ENCODE measurements at regions not wholly inside any gene's neighbourhood (a gene's known extent, or its start where the extent isn't known, plus 50 kb on each side); places are given as distances from the start of the nearest gene placed in this dataset.

- CTCF ChIA-PET: no interaction called here
- TF ChIP-seq EZH2 (IDR thresholded peaks at IDR 0.05; ENCODE audit: borderline replicate concordance, low read depth, low read length, poor library complexity, severe bottlenecking): no peak
- TF ChIP-seq, protein P1, sequence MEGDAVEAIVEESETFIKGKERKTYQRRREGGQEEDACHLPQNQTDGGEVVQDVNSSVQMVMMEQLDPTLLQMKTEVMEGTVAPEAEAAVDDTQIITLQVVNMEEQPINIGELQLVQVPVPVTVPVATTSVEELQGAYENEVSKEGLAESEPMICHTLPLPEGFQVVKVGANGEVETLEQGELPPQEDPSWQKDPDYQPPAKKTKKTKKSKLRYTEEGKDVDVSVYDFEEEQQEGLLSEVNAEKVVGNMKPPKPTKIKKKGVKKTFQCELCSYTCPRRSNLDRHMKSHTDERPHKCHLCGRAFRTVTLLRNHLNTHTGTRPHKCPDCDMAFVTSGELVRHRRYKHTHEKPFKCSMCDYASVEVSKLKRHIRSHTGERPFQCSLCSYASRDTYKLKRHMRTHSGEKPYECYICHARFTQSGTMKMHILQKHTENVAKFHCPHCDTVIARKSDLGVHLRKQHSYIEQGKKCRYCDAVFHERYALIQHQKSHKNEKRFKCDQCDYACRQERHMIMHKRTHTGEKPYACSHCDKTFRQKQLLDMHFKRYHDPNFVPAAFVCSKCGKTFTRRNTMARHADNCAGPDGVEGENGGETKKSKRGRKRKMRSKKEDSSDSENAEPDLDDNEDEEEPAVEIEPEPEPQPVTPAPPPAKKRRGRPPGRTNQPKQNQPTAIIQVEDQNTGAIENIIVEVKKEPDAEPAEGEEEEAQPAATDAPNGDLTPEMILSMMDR (conservative IDR thresholded peaks at IDR 0.05; ENCODE audit: low read depth, low read length): no peak
- intact Hi-C loops (cut with micrococcal nuclease; ENCODE audit: unreplicated experiment): no loop called here
Observed at GRCh38 chr15:46934851-46935250, 782.5 kb upstream of the SEMA6D start.

GRCh38 chr15:46938169-46938568 lies 779.1 kb upstream of the SEMA6D start:
- H3K27me3 ChIP-seq (replicated peaks; ENCODE audit: insufficient read depth, low read depth, low read length, poor library complexity): no peaks in the 10 kb centered on the region
- H3K9me3 ChIP-seq (ENCODE audit: low read depth, low read length, poor library complexity, severe bottlenecking): no peaks in the 10 kb centered on the region
- ChIA-PET POLR2A (ENCODE audit: low non-redundant PET) (no interaction called here), CTCF (no interaction called here)
- no TSS peak for BruUV-seq (replicated peaks)
- no peaks in the 10 kb centered on the region for H3K4me1 ChIP-seq (ENCODE audit: insufficient read depth, low read length, poor library complexity, severe bottlenecking)
- no peak overlapping the region for H3K27ac ChIP-seq (ENCODE audit: low read depth, low read length, poor library complexity, severe bottlenecking)
- TF ChIP-seq EZH2 (IDR thresholded peaks at IDR 0.05; ENCODE audit: borderline replicate concordance, low read depth, low read length, poor library complexity, severe bottlenecking): no peak
- TF ChIP-seq, protein P1 (conservative IDR thresholded peaks at IDR 0.05; ENCODE audit: low read depth, low read length): no peak
- H3K4me3 ChIP-seq (ENCODE audit: low read depth, low read length, poor library complexity, severe bottlenecking): no peak overlapping the region
- DNase-seq (ENCODE audit: low spot score): no peak
- intact Hi-C loops (cut with micrococcal nuclease; ENCODE audit: unreplicated experiment): no loop called here
- H3K36me3 ChIP-seq (ENCODE audit: insufficient read depth, low read length, poor library complexity, severe bottlenecking): no peaks in the 10 kb centered on the region

More at GRCh38 chr15:46934851-46935250, 782.5 kb upstream of the SEMA6D start:
- POLR2A ChIA-PET (ENCODE audit: low non-redundant PET): no interaction called here
- H3K27me3 ChIP-seq (replicated peaks; ENCODE audit: insufficient read depth, low read depth, low read length, poor library complexity): no peaks in the 10 kb centered on the region
- no TSS peak for BruUV-seq (replicated peaks)
- DNase-seq (ENCODE audit: low spot score): no peak
- no peaks in the 10 kb centered on the region for H3K9me3 ChIP-seq (ENCODE audit: low read depth, low read length, poor library complexity, severe bottlenecking)
- no peaks in the 10 kb centered on the region for H3K36me3 ChIP-seq (ENCODE audit: insufficient read depth, low read length, poor library complexity, severe bottlenecking)
- no peaks in the 10 kb centered on the region for H3K4me1 ChIP-seq (ENCODE audit: insufficient read depth, low read length, poor library complexity, severe bottlenecking)
- H3K4me3 ChIP-seq (ENCODE audit: low read depth, low read length, poor library complexity, severe bottlenecking): no peak overlapping the region
- no peak overlapping the region for H3K27ac ChIP-seq (ENCODE audit: low read depth, low read length, poor library complexity, severe bottlenecking)

DNA sequence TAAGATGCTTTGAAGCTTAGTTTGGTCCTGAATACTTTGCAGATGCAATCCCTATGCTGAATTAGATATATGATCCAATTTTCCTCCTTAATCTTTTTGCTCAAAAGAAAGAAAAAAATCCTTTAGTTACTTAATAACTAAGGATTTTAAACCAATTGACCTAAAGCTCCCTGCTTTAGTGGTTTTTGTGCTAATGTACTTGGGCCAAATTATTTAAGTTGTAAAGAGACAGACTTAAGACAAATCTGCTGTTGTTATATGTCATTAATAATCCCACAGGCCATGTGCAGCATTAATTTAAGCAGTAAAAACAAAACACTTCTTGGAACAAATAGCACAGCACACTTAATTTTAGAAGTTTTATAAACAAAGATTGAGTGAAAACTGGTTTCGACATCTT lies 776.1 kb upstream of the SEMA6D start:
- BruUV-seq (replicated peaks): no TSS peak
- TF ChIP-seq, protein P1 (conservative IDR thresholded peaks at IDR 0.05; ENCODE audit: low read depth, low read length): no peak
- no peak for TF ChIP-seq EZH2 (IDR thresholded peaks at IDR 0.05; ENCODE audit: borderline replicate concordance, low read depth, low read length, poor library complexity, severe bottlenecking)
- POLR2A ChIA-PET (ENCODE audit: low non-redundant PET): no interaction called here

More for the DNA sequence above, 776.1 kb upstream of the SEMA6D start:
- H3K4me3 ChIP-seq (ENCODE audit: low read depth, low read length, poor library complexity, severe bottlenecking): no peak overlapping the region
- CTCF ChIA-PET: no interaction called here
- no peak for DNase-seq (ENCODE audit: low spot score)
- no peaks in the 10 kb centered on the region for H3K36me3 ChIP-seq (ENCODE audit: insufficient read depth, low read length, poor library complexity, severe bottlenecking)
- intact Hi-C loops (cut with micrococcal nuclease; ENCODE audit: unreplicated experiment): no loop called here
- H3K27me3 ChIP-seq (replicated peaks; ENCODE audit: insufficient read depth, low read depth, low read length, poor library complexity): no peaks in the 10 kb centered on the region
- no peaks in the 10 kb centered on the region for H3K4me1 ChIP-seq (ENCODE audit: insufficient read depth, low read length, poor library complexity, severe bottlenecking)
- H3K9me3 ChIP-seq (ENCODE audit: low read depth, low read length, poor library complexity, severe bottlenecking): no peaks in the 10 kb centered on the region
- no peak overlapping the region for H3K27ac ChIP-seq (ENCODE audit: low read depth, low read length, poor library complexity, severe bottlenecking)
